Stimulated activated CD4-positive, alpha-beta T cell treated with anti-CD3 and anti-CD28 coated beads, Interleukin-4, amount 100 ng/mL, for 24 hours (primary cell): ENCODE measurements at regions not wholly inside any gene's neighbourhood (a gene's known extent, or its start where the extent isn't known, plus 50 kb on each side); places are given as distances from the start of the nearest gene placed in this dataset.
"Not testable (repeated sequence)": the region's sequence is repeated elsewhere in the genome, so short reads cannot be mapped to it uniquely, and the experiment has no call there.

Experiments used
- DNase-seq: peaks from one replicate; pipeline ENCODE4 v3.0.0-alpha.2; 2020

GRCh38 chr6:144480473-144480872, 195.3 kb downstream of the UTRN start:
- no peak for DNase-seq

- DNase-seq = no peak
Measured at GRCh38 chr6:144481527-144481926, 196.4 kb downstream of the UTRN start.

- DNase-seq = peak; percentile 80
Measured at GRCh38 chr6:144482142-144482541, 197.0 kb downstream of the UTRN start.

GRCh38 chr6:144485531-144485930, 200.4 kb downstream of the UTRN start:
- DNase-seq = no peak

GRCh38 chr6:144488590-144488989, 203.5 kb downstream of the UTRN start:
- no peak for DNase-seq

GRCh38 chr6:144493035-144493910, 208.1 kb downstream of the UTRN start:
- DNase-seq = no peak

- DNase-seq = not testable (repeated sequence)
Measured at GRCh38 chr6:144495076-144495475, 209.9 kb downstream of the UTRN start.

- no peak for DNase-seq
Measured at GRCh38 chr6:144497650-144498049, 212.5 kb downstream of the UTRN start.

- DNase-seq = no peak
Measured at GRCh38 chr6:144500892-144501291, 215.8 kb downstream of the UTRN start.

GRCh38 chr6:144505214-144505613, 220.1 kb downstream of the UTRN start:
- DNase-seq = not testable (repeated sequence)

GRCh38 chr6:144506051-144506450, 220.9 kb downstream of the UTRN start:
- not testable (repeated sequence) for DNase-seq

- DNase-seq = not testable (repeated sequence)
Measured at GRCh38 chr6:144507772-144508312, 222.7 kb downstream of the UTRN start.

GRCh38 chr6:144510859-144511258, 225.7 kb downstream of the UTRN start:
- DNase-seq = no peak

- DNase-seq = no peak
Measured at GRCh38 chr6:144515761-144516160, 230.6 kb downstream of the UTRN start.

- no peak for DNase-seq
Measured at GRCh38 chr6:144519426-144519825, 234.3 kb downstream of the UTRN start.

- no peak for DNase-seq
Measured at GRCh38 chr6:144528743-144529425, 243.7 kb downstream of the UTRN start.

GRCh38 chr6:144530118-144530517, 245.0 kb downstream of the UTRN start:
- no peak for DNase-seq

GRCh38 chr6:144532238-144532637, 247.1 kb downstream of the UTRN start:
- DNase-seq = not testable (repeated sequence)

- no peak for DNase-seq
Measured at GRCh38 chr6:144534180-144534579, 249.0 kb downstream of the UTRN start.

GRCh38 chr6:144535630-144536029, 250.5 kb downstream of the UTRN start:
- DNase-seq = no peak

- no peak for DNase-seq
Measured at GRCh38 chr6:144536079-144536478, 250.9 kb downstream of the UTRN start.

- DNase-seq = no peak
Measured at GRCh38 chr6:144543006-144543871, 258.1 kb downstream of the UTRN start.
